H1 (cell line): ENCODE measurements at regions not wholly inside any gene's neighbourhood (a gene's known extent, or its start where the extent isn't known, plus 50 kb on each side); places are given as distances from the start of the nearest gene placed in this dataset.

Experiments
- CTBP2 ChIP-seq: IDR thresholded peaks from 2 replicates; pipeline ENCODE4 v1.7.0; 2011; ENCODE audit warnings: borderline replicate concordance, mild to moderate bottlenecking, moderate library complexity, mixed read lengths, low read length; ENCODE audit not compliant: insufficient read depth, insufficient read length
- HDAC2 ChIP-seq, 2 experiments: fragments of 300-600 bp in 1 of 2; sonication (generic) in 1 of 2; IDR thresholded peaks; 2 replicates each; pipeline ENCODE4 v1.6.1; 2011 to 2012; ENCODE audit warnings: low read depth in 2 of 2, low read length in 2 of 2, mild to moderate bottlenecking in 2 of 2, moderate library complexity in 2 of 2, borderline replicate concordance in 1 of 2, inconsistent platforms in 1 of 2
- KDM4A ChIP-seq: IDR thresholded peaks from one replicate; pipeline ENCODE4 v1.7.1; 2012; ENCODE audit warnings: low read depth, mild to moderate bottlenecking, moderate library complexity, low read length, inconsistent platforms; ENCODE audit not compliant: severe bottlenecking
- RBBP5 ChIP-seq: IDR thresholded peaks from 2 replicates; pipeline ENCODE4 v1.7.1; 2012; ENCODE audit warnings: low read depth, mild to moderate bottlenecking, inconsistent platforms, low read length, moderate library complexity, borderline replicate concordance
- SAP30 ChIP-seq: fragments of 300-600 bp; sonication (generic); IDR thresholded peaks from 2 replicates; pipeline ENCODE4 v1.7.1; 2012; ENCODE audit warnings: low read length, moderate library complexity, mild to moderate bottlenecking, inconsistent platforms; ENCODE audit not compliant: insufficient read depth, insufficient replicate concordance

- TF ChIP-seq HDAC2 (IDR thresholded peaks at IDR 0.05; ENCODE audit: borderline replicate concordance in 1 of 2, low read depth in 2 of 2, low read length in 2 of 2) (no peak), RBBP5 (no peak), SAP30 (no peak), KDM4A (no peak), CTBP2 (no peak)
- TF ChIP-seq, all 59 proteins: peak for 0
Measured at GRCh38 chr1:34316773-34317172, 140.1 kb downstream of the C1orf94 start (continued).
